ENCODE measurements at regions not wholly inside any gene's neighbourhood (a gene's known extent, or its start where the extent isn't known, plus 50 kb on each side); places are given as distances from the start of the nearest gene placed in this dataset.
"Not testable (repeated sequence)": the region's sequence is repeated elsewhere in the genome, so short reads cannot be mapped to it uniquely, and the experiment has no call there.

DNA sequence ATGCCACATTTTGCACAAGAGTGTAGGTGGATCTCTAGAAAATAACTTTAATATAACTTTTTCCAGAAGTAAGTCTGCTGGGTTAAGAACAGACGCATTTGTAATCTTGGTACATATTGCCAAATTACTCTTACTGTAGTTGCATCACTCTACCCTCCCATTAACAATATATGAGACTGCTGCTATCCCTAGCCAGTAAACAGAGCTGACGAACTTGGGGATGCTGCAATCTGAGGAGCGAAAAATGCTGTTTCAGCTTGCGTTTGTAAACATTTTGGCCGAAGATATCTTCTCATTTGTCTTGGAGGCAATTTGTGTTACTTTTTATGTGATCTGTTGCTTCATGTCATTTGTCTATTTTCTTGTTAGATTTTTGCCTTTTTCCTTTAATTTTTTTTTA lies 1482.8 kb downstream of the OLFM4 start:
- no peak for TF ChIP-seq SPI1 (IDR thresholded peaks at IDR 0.05; ENCODE audit: low read depth, low read length)
- TF ChIP-seq TAF1 (IDR thresholded peaks at IDR 0.05; ENCODE audit: low read depth, low read length) = no peak
- no peak for TF ChIP-seq POLR2A (IDR thresholded peaks at IDR 0.05; ENCODE audit: low read depth, low read length)
- no peak for TF ChIP-seq POLR2AphosphoS5 (IDR thresholded peaks at IDR 0.05; ENCODE audit: low read depth, low read length)
- no peak for TF ChIP-seq PAX5 (IDR thresholded peaks at IDR 0.05; ENCODE audit: insufficient read depth, low read length, severe bottlenecking)
- no peak for TF ChIP-seq POU2F2 (IDR thresholded peaks at IDR 0.05; ENCODE audit: low read depth, low read length)
- DNase-seq (ENCODE audit: insufficient read length, low spot score) (no peak), FAIRE-seq (no peak)

GRCh38 chr13:54513254-54513653 lies 1484.6 kb downstream of the OLFM4 start:
- DNase-seq (ENCODE audit: insufficient read length, low spot score) (no peak), FAIRE-seq (no peak)
- TF ChIP-seq TAF1 (IDR thresholded peaks at IDR 0.05; ENCODE audit: low read depth, low read length) (no peak), SPI1 (IDR thresholded peaks at IDR 0.05; ENCODE audit: low read depth, low read length) (no peak), POLR2A (IDR thresholded peaks at IDR 0.05; ENCODE audit: low read depth, low read length) (no peak), POLR2AphosphoS5 (IDR thresholded peaks at IDR 0.05; ENCODE audit: low read depth, low read length) (no peak), POU2F2 (IDR thresholded peaks at IDR 0.05; ENCODE audit: low read depth, low read length) (no peak), PAX5 (IDR thresholded peaks at IDR 0.05; ENCODE audit: insufficient read depth, low read length, severe bottlenecking) (no peak)

DNA sequence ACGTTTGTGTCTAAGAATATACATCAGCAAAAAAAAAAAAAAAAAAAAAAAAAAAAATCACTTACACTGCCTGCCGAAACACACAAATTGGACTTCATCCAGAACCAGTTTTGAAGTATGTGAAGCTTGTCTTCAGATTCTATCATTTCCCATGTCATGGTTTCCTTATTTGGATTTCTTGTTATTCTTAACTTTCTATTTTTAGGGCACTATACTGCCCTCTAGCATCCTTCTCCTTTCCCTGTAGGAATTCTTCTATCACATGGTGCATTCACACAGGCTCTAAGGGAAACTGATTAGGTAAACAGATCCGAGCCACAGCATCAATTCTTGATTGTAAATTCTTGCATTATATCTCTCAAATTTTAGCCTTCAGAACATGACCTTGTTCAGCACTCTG lies 1507.5 kb downstream of the OLFM4 start:
- DNase-seq (ENCODE audit: insufficient read length, low spot score) (no peak), FAIRE-seq (no peak)
- TF ChIP-seq TAF1 (IDR thresholded peaks at IDR 0.05; ENCODE audit: low read depth, low read length) (no peak), PAX5 (IDR thresholded peaks at IDR 0.05; ENCODE audit: insufficient read depth, low read length, severe bottlenecking) (no peak)

DNA sequence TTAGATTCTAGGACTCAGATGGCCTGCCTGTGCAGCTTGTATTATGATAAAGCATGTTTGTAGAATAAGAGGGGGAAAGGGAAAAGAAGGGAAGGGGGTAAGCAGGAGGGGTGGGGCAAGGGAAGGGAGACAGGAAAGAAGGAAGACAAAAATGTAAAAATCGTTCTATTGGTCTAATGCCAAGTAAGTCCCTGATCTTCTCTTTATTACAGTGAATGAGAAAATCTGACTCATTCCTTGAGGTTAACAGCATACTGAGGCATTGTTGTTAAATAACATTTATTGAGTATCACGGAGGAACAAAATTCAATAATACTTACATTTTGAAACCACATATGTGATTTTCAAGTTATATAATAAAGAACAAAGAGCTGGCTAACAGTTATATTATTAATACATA lies 1534.7 kb downstream of the OLFM4 start:
- no peak for DNase-seq (ENCODE audit: insufficient read length, low spot score)
- TF ChIP-seq SPI1 (IDR thresholded peaks at IDR 0.05; ENCODE audit: low read depth, low read length) (no peak), POLR2AphosphoS5 (IDR thresholded peaks at IDR 0.05; ENCODE audit: low read depth, low read length) (no peak), POU2F2 (IDR thresholded peaks at IDR 0.05; ENCODE audit: low read depth, low read length) (no peak), POLR2A (IDR thresholded peaks at IDR 0.05; ENCODE audit: low read depth, low read length) (no peak), TAF1 (IDR thresholded peaks at IDR 0.05; ENCODE audit: low read depth, low read length) (no peak), PAX5 (IDR thresholded peaks at IDR 0.05; ENCODE audit: insufficient read depth, low read length, severe bottlenecking) (no peak)
- FAIRE-seq = no peak

DNA sequence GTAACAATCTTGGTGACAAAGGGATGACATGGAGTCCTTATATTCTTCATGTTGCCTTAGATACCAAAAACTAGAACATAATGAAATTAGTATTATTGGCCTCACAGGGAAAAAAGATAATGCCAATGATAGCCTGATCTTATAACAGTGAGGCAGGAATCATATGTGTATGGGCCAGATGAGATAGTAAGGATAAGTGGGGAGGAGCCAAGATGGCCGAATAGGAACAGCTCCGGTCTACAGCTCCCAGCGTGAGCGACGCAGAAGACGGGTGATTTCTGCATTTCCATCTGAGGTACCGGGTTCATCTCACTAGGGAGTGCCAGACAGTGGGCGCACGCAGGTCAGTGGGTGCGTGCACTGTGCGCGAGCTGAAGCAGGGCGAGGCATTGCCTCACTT lies 1543.4 kb downstream of the OLFM4 start:
- FAIRE-seq; DNase-seq (ENCODE audit: insufficient read length, low spot score): not testable (repeated sequence)

DNA sequence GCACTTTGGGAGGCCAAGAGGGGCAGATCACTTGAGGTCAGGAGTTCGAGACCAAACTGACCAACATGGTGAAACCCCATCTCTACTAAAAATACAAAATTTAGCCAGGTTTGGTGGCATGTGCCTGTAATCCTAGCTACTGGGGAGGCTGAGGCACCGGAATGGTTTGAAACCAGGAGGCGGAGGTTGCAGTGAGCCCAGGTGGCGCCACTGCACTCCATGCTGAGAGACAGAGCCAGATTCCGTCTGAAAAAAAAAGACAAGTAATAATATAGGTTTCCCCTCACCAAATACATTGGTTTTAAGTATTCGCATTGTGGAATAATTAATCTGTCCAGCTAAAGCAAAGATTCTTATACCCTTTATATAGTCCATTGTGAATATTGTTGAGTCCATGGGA lies 1544.6 kb downstream of the OLFM4 start:
- TF ChIP-seq POU2F2 (IDR thresholded peaks at IDR 0.05; ENCODE audit: low read depth, low read length) (no peak), TAF1 (IDR thresholded peaks at IDR 0.05; ENCODE audit: low read depth, low read length) (no peak), PAX5 (IDR thresholded peaks at IDR 0.05; ENCODE audit: insufficient read depth, low read length, severe bottlenecking) (no peak), POLR2AphosphoS5 (IDR thresholded peaks at IDR 0.05; ENCODE audit: low read depth, low read length) (no peak), POLR2A (IDR thresholded peaks at IDR 0.05; ENCODE audit: low read depth, low read length) (no peak), SPI1 (IDR thresholded peaks at IDR 0.05; ENCODE audit: low read depth, low read length) (no peak)
- DNase-seq (ENCODE audit: insufficient read length, low spot score) = no peak
- FAIRE-seq = no peak

GRCh38 chr13:54574791-54575190 lies 1546.2 kb downstream of the OLFM4 start:
- no peak for FAIRE-seq
- DNase-seq (ENCODE audit: insufficient read length, low spot score) = no peak
- TF ChIP-seq POU2F2 (IDR thresholded peaks at IDR 0.05; ENCODE audit: low read depth, low read length) (no peak), SPI1 (IDR thresholded peaks at IDR 0.05; ENCODE audit: low read depth, low read length) (no peak), POLR2AphosphoS5 (IDR thresholded peaks at IDR 0.05; ENCODE audit: low read depth, low read length) (no peak), POLR2A (IDR thresholded peaks at IDR 0.05; ENCODE audit: low read depth, low read length) (no peak), PAX5 (IDR thresholded peaks at IDR 0.05; ENCODE audit: insufficient read depth, low read length, severe bottlenecking) (no peak), TAF1 (IDR thresholded peaks at IDR 0.05; ENCODE audit: low read depth, low read length) (no peak)

DNA sequence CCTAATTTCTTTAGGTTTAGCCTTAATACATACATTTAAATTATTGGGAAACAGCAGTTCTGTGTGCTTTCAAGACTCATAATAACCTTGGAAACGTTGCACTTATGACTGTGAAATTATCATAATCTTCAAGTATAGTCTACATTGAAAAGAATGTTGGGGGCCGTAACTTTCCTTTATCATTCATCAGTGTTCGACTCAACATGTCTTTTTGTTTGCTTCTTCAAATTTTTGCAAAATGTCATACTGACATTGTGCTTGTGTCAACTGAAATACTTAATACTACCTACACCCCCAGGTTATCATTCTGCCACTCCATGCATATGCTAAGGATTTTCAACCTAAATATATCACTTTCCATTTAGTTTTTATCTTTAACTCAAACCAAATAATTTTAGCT lies 1562.9 kb downstream of the OLFM4 start:
- FAIRE-seq (no peak), DNase-seq (ENCODE audit: insufficient read length, low spot score) (no peak)
- TF ChIP-seq POLR2A (IDR thresholded peaks at IDR 0.05; ENCODE audit: low read depth, low read length) (no peak), TAF1 (IDR thresholded peaks at IDR 0.05; ENCODE audit: low read depth, low read length) (no peak), PAX5 (IDR thresholded peaks at IDR 0.05; ENCODE audit: insufficient read depth, low read length, severe bottlenecking) (no peak), POLR2AphosphoS5 (IDR thresholded peaks at IDR 0.05; ENCODE audit: low read depth, low read length) (no peak)

GRCh38 chr13:54592201-54592600 lies 1563.6 kb downstream of the OLFM4 start:
- FAIRE-seq = no peak
- DNase-seq (ENCODE audit: insufficient read length, low spot score) = no peak
- no peak for TF ChIP-seq POU2F2 (IDR thresholded peaks at IDR 0.05; ENCODE audit: low read depth, low read length)
- no peak for TF ChIP-seq POLR2A (IDR thresholded peaks at IDR 0.05; ENCODE audit: low read depth, low read length)
- TF ChIP-seq TAF1 (IDR thresholded peaks at IDR 0.05; ENCODE audit: low read depth, low read length) = no peak
- no peak for TF ChIP-seq POLR2AphosphoS5 (IDR thresholded peaks at IDR 0.05; ENCODE audit: low read depth, low read length)
- no peak for TF ChIP-seq PAX5 (IDR thresholded peaks at IDR 0.05; ENCODE audit: insufficient read depth, low read length, severe bottlenecking)
- TF ChIP-seq SPI1 (IDR thresholded peaks at IDR 0.05; ENCODE audit: low read depth, low read length) = no peak

GRCh38 chr13:54593504-54593903 lies 1564.9 kb downstream of the OLFM4 start:
- TF ChIP-seq POLR2A (IDR thresholded peaks at IDR 0.05; ENCODE audit: low read depth, low read length) (no peak), SPI1 (IDR thresholded peaks at IDR 0.05; ENCODE audit: low read depth, low read length) (no peak), POU2F2 (IDR thresholded peaks at IDR 0.05; ENCODE audit: low read depth, low read length) (no peak), TAF1 (IDR thresholded peaks at IDR 0.05; ENCODE audit: low read depth, low read length) (no peak), PAX5 (IDR thresholded peaks at IDR 0.05; ENCODE audit: insufficient read depth, low read length, severe bottlenecking) (no peak), POLR2AphosphoS5 (IDR thresholded peaks at IDR 0.05; ENCODE audit: low read depth, low read length) (no peak)
- FAIRE-seq = no peak
- no peak for DNase-seq (ENCODE audit: insufficient read length, low spot score)
